GM21529 (cell line): ENCODE measurements at regions not wholly inside any gene's neighbourhood (a gene's known extent, or its start where the extent isn't known, plus 50 kb on each side); places are given as distances from the start of the nearest gene placed in this dataset.
"Not testable (repeated sequence)": the region's sequence is repeated elsewhere in the genome, so short reads cannot be mapped to it uniquely, and the experiment has no call there.

Source experiments
- ATAC-seq: cut with Tn5 transposase; IDR thresholded peaks from one replicate; pipeline ENCODE4 v1.9.1; 2021; ENCODE audit not compliant: unreplicated experiment

DNA sequence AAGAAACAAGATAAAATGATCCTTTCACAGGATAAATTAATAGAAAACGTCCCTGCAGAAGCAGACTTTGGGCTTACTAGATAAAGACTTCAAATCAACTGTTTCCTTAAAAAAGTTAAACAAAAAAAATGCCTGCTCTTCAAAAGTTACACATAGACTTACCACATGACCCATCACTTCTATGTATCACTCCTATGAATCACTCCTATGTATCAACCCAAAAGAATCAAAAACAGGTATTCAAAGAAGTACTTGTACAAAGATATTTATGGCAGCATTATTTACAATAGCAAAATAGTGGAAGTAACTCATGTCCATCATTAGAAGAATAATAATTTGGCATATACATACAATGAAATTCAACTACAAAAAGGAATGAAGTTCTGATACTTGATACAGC is 56.3 kb upstream of the PRDM9 start:
- no peak for ATAC-seq

DNA sequence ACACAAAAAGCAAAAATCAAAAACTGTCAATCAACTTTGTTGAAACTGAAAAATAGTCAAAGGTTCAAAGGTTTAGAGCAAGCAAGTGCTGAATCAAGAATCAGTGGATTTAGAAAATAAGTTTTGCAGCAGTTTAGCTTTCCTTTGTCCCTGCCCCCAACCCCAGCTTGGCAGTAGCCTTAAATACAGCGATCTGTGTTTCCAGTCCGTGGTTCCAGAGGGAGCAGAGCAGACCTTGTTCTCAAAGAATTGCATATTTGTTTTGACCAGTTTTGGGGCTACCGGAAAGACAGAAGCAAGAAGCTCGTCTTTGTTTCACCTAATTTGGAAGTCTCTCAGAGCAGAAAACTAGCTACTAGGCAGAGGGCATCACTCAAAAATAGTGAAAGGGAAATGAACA is 57.2 kb upstream of the PRDM9 start:
- no peak for ATAC-seq

DNA sequence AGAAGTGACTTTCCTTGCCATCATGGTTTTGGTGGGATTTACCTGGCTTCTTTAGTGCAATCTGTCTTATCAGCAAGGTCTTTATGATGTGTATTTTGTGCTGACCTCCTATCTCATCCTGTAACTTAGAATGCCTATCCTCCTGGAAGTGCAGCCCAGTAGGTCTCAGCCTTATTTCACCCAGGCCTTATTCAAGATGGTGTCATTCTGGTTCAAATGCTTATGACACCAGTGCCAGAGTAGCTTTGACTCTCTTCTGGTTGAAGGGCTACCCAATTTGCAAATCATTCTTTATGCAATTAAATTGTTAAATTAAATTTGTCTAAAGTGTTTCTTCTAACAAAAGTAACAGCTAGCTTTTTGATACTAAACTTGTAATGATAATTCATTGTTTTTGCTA is 58.8 kb upstream of the PRDM9 start:
- no peak for ATAC-seq

DNA sequence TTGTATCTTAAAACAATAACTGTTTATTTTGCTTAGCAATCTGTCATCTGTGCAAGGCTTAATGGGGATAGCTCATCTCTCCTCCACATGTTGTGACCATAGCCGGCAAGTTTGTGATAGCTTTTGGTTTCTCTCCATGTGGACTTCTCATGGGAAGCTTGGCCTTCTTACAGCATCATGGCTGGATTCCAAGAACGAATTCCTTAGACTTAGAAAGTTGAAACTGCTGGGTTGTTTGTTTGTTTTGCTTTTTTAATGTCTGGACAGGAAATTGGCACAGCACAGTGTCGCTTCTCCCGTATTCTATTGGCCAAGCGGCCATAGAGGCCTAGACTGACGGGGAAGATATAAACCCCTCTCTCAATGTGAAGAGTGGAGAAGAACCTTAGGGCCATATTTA is 61.0 kb upstream of the PRDM9 start:
- no peak for ATAC-seq

DNA sequence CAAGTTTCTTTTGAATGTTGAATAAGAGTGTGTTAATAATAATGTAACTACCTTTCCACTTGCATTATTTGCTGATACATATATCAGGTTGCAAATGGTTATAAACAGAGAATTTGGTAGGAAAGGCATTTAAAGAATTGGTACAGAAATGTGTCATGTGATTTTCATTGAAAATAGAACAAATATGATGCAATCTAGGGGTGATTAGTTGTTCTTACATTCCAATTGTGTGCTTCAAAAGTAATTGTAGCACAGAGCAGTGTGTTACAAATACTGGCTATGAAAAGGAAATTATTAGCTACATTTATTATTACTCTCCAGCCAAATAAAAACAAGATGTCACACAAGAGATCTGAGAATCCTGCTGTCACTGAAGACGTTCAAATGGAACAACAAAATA is 61.8 kb upstream of the PRDM9 start:
- no peak for ATAC-seq

DNA sequence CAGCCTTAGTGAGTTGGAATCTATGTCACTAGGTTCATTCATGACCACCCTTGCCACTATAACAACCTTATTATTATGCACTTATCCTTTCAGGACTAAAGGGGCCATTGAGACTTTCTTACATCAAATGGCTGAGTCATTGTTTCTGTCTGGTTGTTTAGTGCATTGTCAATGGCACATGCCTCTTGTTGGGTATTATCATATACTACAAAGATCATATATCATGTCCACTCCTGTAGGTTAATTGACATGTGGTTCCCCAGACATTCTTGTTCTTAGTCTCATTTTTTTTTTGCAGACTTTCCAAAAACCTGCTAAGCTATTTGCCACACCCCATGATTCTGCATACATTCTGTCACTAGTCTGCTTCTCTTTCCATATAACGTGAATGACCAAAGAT is 66.7 kb upstream of the PRDM9 start:
- ATAC-seq, result no peak

DNA sequence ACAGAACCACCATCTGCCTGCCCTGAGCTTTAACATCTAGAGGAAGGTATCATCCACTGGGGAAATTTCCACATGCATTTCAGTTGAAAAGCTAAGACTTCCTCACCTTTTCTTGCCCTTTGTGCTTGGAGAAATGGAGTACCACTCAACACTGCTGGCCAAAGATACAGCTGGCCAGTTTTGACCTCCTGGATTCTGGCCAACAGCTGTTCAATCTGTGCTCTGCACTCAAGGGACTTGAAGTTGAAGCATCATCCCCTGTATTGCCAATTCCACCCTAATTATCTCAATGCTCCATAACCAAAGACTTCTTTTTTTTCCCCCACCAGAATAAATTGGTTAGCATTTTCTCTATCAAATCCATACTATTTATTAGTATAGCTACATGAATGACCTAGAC is 70.4 kb upstream of the PRDM9 start:
- ATAC-seq, result no peak

DNA sequence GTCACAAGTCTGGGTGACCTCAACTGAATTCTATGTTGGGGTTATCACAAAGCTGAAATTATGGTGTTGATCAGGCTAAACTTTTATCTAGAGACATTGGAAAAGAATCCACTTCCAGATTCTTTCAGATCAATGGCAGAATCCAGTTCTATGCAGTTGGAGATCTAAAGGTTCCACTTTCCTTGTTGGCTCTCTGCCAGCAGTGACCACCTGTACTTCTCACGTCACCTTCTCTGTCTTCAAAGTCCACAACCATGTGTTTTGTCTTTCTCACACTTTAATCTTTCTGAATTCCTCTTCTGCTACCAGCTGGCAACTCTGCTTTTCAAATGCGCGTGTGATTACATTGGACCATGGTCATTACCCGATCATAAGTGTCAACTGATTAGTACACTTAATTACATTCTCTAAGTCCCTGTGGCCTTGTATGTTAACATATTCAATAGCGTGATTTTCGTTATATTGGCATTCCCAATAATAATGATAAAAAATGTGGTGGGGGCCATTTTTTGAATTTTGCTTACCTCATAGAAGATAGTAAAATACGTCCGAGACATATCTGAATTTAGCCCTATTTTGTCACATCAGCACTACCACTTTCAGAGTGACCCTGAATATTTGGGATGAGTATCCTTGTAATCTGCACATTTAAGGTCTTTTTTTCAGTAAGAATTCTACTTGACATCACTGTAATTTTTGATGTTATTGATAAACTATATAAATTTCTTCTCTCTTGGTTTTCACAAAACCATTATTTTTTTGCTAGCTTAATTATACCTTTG is 73.7 kb upstream of the PRDM9 start:
- ATAC-seq, result no peak

DNA sequence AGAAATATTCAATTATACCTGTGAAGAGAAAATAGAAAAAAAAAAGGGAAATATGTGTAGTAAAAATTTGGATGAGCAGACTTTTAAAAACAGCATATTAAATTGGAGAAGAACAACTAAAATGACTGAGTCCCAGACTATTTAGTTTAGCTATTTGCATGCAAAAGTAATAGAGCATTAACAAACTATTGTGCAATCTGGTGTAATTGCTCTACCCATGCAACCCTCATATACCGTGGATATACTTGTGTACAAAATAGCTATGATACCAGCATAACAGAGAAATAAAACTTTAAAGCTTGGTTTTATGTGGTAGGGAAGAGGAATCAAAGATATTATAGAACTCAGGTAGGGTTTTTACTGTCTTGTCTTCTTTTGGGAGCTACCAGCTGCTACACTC is 78.7 kb upstream of the PRDM9 start:
- ATAC-seq, result no peak

DNA sequence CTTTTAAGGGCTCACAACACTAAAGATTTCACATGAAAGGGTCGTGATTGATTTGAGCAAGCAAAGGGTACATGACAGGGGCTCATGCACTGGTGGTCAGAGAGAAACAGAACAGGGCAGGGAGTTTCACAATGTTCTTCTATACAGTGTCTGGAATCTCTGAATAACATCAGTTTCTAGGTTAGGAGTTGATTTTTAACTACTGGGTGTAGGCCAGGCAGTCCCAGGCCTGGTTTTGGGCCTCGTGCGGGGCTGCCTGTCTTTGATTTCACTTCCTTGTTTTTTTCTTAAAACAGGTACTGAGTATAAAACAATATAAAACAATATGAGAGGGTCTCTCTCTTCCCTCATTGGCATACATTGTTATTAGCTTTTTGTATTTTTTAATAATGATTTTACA is 87.2 kb upstream of the PRDM9 start:
- ATAC-seq, result not testable (repeated sequence)

DNA sequence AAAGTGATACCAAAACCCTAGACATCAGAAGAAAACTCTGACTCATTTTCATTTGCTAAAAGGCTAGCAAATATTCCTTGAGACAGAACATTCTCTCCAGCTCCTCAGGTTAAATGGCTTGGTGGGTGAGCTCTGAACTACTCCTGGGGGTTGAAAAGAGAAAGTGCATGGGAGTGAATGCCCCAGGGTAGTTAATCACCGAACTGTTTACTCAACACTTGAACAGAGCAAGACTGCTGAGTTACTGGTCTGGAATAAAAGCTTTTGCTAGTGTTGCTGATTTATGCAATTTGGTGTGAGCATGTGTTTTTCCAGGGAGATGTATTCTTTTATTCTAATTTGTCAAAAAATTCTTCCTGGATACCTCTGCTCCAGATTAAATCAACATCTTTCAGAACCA is 88.3 kb upstream of the PRDM9 start:
- ATAC-seq, result no peak

DNA sequence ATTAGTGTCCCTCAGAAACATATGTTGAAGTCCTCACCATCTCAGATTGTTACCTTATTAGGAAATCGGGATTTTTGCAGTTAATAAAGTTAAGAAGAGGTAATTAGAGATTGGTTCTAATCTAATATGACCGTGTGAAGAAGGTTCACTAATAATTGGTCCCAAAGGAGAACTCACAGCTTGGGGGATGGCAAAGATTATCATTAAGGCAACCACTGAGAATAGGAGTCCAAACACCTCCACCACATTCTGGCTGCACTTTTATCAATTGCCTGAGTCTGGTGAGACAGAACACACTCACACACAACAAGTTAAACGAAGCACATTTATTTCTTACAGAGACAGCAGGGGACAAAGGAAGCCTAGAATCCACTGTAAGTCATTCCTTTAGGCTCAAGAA is 94.9 kb upstream of the PRDM9 start:
- ATAC-seq, result no peak

DNA sequence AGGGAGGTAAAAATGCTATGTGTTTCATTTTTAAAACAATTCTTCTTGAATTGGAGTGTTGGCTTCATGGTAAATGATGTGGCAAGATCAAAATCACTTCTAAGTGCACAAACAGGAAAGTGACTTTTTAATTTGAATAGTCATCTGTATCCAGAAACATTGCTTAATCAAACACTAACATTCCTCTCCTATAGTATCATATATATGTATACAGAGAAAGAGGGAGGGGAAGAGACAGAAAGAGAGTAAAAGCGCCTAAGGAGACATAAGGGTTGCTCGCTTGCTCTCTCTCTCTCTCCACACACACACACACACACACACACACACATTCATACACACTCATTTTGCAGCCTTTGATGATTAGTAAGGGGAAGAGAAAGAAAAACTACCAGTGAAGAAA is 95.4 kb upstream of the PRDM9 start:
- no peak for ATAC-seq

DNA sequence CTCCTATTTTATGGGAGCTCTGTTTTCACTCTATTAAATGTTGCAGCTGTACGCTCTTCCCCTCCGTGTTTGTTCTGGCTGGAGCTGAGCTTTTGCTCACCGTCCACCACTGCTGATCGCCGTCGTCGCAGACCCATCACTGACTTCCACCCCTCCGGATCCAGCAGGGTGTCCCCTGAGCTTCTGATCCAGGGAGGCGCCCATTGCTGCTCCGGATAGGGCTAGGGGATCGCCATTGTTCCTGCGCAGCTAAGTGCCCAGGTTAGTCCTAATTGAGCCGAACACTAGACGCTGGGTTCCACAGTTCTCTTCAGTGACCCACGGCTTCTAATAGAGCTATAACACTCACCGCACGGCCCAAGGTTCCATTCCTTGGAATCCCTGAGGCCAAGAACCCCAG is 96.2 kb upstream of the PRDM9 start:
- no peak for ATAC-seq

DNA sequence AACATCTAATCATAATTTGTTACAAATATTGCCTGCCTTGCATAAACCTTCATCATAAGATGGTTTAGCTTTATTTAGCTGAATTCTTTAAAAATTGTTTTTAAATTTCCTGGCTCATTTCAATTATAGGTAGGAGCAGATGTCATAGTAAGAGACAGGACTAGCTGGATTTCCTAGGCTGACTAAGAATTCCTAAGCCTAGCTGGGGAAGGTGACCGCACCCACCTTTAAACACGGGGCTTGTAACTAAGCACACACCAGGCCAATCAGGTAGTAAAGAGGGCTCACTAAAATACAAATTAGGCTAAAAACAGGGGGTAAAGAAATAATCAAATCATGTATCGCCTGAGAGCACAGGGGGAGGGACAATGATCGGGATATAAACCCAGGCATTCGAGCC is 96.6 kb upstream of the PRDM9 start:
- ATAC-seq, result not testable (repeated sequence)

DNA sequence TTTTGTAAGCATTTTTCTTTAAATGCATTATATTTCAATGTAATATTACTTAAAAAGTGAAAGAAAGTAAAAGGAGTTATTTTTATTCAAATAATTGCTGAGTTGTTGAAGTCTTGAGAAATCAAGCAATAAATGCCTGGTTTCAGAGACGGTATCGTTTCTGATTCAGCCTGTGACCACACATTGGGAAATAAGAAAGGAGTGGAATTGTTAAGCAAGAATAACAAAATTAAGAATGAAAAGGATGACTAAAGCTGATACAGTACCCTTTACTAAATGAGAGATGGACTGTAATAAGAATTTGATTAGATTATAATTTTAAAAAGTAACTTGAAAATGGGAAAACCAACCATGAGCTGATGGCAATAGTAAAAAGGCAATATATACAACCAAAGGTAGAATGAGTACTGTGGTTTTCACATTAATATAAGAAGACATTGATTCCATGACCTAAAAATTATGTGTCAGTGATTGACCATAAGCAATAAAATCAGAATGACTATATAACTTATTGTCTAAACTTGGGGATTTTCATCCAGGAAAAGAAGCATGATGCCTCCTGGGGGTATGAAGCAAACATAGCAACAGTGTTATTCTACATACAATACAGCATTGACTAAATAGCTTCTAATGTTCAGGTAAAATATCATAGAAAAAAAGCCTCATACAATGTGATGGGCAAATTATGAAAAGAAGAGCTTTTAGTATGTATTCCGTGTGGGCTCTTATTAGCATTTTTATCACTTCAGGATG is 101.9 kb upstream of the PRDM9 start:
- ATAC-seq, result no peak

DNA sequence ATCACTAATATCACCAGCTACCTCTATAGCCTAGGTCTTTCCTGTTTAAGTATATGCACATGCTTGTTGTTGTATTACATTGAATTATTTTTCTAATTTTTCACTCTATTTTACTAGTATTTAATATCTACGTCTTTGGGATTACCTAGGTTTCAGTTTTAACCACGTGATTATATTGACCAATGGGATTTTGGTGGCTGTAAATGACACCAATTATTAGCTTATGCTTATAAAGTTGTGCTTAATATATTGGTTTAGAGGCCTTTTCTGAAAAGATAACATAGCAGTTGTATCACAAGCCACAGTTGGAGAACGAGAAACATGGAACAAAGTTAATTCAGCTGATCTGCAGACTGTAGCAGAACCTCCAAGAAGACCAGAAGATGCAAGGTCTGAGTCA is 104.8 kb upstream of the PRDM9 start:
- no peak for ATAC-seq

DNA sequence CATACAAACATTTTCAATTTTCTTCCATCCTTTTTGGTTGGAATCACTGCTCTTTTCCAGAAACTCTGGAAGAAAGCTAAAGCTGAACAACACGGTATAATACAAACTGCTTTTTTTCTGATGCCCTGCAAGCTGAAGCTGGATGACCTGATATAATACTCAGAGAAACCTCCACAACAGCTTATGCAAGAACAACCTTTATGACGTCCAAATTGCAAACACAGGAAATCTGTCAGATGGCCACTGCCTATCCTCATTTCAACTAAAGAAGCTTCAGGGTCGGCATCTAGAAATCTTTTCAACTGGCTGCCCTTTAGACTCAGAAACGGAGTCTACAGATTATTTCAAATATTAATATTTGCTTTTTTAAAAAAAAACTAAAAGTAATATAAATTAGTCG is 106.5 kb upstream of the PRDM9 start:
- ATAC-seq, result no peak

DNA sequence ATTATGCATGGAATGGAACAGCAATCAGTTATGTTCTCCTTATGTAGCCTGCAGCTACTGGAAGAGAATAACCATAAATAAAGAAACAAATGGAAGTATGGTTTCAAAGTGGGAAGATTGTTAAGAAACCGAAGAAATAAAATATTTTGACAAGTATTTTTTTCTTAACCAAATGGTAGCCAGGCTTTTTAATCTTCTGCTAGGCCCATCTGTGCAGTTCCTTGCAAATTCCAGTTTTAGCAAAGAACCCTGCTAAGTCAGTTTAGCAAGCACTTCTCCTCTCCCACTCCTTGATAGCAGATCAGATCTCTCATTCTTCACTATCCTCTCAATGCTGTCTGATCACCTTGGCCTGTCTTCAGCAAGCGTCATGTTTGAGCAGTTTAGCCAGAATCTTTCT is 111.1 kb upstream of the PRDM9 start:
- ATAC-seq, result no peak

DNA sequence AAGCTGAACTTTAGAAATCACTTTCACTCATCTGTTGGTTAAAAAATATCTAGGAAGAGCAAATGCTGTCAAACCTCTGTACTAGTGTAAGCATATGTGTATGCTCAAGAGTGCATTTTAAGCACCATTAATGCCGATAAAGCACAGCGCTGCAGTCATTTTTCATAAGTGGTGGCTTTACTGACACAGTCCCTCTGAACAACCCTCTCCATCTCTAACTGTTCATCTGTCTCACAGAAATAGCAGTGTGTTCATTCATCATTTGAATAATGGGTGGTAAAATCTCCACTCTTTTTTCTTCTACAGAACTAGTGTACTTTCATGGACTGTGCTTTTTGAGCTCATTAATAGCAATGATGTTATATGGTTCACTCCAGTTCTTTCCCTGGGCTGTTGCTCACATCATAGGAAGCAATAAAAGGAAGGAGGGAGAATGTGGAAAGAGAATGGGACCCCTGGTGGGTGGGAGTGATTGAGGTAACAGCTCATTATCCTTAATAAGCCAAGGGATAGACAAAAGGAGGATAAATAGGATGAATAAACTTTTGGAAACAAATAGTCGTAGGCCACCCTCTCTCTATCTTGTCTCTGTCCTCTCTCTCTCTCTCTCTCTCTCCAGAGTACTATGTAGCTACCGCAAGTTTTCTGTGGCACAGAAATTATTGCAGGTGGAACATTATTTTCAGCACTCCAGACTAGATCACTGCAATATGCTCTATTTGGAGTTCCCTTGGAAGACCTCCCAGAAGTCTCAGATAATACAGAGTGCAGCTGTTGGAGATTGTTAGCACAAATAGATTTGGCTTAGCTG is 117.9 kb upstream of the PRDM9 start:
- no peak for ATAC-seq

DNA sequence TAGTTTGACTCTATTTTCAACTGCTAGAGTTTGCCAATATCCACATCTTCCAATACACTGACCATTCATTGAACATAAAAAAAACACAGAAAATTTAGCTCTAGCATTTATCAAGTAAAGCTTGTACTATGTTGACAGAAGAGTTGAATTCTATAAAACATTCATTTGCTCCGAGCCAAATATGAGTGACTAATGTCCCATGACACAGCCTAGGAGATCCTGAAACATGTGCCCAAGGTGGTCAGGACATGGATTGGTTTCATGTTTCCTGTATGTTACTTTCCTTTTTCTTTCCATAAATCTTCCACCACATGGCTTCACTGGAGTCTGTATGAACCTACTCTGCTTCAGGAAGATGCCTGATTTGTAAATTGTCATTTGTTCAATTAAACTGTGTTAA is 122.4 kb upstream of the PRDM9 start:
- ATAC-seq, result no peak

DNA sequence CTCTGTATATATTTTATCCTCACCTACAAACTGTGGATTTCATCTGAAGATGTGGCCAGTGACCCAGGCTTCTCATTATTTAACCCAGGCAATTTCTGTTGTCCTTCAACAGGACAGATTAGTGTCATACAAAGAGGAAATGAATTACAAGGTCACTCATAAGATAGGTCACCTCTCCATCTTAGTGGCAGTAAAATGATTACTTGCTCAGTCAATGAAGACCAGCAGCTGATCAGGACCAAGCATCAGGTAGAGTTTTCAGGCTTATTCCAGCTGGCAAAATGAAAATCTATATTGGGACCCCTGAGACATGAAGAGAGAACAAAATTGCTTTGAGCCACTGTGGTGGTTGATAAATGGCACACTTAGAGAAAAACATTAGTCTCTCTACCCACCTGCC is 135.2 kb upstream of the PRDM9 start:
- ATAC-seq, result no peak
